ENCODE measurements at regions not wholly inside any gene's neighbourhood (a gene's known extent, or its start where the extent isn't known, plus 50 kb on each side); places are given as distances from the start of the nearest gene placed in this dataset.

- TF ChIP-seq CTCF (conservative IDR thresholded peaks at IDR 0.05) (no peak), ZFX (IDR thresholded peaks at IDR 0.05) (no peak)
These were observed 249.5 kb upstream of the KCNG1 start for GRCh38 chr20:51272401-51272800.

Data from C4-2B (cell line).